Retinal pigment epithelial cell (primary cell): ENCODE measurements at regions not wholly inside any gene's neighbourhood (a gene's known extent, or its start where the extent isn't known, plus 50 kb on each side); places are given as distances from the start of the nearest gene placed in this dataset.

ENCODE experiments used
- DNase-seq: peaks from one replicate; pipeline ENCODE4 v3.0.0-alpha.2; 2010; ENCODE audit warnings: low read depth
- H3K4me3 ChIP-seq: 2 replicates; pipeline ENCODE4 v1.5.1; 2011; ENCODE audit warnings: mild to moderate bottlenecking, low read length, control low read depth, moderate library complexity
- TF ChIP-seq, protein P1 (sequence below): conservative IDR thresholded peaks from 2 replicates; pipeline ENCODE4 v1.5.1; 2011; ENCODE audit warnings: low read depth, low read length, control low read depth, inconsistent platforms

DNA sequence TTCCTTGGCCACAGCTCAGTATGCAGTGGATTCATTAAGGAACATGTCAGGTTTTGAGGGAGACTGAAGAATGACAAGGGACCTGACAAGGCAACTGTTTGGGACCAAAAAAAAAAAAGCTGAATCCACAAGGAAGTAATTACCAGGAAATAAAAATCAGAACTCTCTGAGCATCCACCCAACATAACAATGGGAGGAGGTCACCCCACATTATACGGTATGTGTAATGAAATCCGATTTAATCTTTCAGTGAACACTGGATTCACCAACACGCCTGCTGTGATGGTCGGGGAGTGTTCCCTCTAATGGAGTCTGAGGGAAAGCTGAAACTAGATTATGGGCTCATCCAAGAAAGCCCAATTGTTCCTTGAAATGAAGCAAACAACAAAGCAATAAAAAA lies 329.3 kb downstream of the ETAA1 start:
- H3K4me3 ChIP-seq, result no peak overlapping the region
- DNase-seq, result no peak
- TF ChIP-seq, protein P1, sequence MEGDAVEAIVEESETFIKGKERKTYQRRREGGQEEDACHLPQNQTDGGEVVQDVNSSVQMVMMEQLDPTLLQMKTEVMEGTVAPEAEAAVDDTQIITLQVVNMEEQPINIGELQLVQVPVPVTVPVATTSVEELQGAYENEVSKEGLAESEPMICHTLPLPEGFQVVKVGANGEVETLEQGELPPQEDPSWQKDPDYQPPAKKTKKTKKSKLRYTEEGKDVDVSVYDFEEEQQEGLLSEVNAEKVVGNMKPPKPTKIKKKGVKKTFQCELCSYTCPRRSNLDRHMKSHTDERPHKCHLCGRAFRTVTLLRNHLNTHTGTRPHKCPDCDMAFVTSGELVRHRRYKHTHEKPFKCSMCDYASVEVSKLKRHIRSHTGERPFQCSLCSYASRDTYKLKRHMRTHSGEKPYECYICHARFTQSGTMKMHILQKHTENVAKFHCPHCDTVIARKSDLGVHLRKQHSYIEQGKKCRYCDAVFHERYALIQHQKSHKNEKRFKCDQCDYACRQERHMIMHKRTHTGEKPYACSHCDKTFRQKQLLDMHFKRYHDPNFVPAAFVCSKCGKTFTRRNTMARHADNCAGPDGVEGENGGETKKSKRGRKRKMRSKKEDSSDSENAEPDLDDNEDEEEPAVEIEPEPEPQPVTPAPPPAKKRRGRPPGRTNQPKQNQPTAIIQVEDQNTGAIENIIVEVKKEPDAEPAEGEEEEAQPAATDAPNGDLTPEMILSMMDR, result no peak

DNA sequence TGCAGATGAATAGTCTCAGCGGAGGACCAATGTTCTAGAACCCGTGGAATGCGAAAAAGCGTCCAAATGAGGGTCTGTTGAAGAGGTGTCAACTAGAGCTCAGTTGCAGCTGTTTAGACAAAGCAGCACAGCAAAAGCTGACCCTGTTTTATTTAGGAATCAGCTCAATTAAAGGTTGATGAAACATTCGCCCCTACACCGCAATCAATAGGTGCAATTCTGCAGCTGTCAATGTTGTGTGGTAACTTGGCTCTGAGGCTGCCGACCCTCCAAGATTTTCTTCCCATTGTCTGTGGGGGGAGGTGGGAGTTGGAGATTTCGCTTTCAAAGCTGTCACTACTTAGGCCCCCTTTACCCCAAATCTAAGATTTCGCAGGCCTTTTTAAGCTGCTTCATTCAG lies 330.0 kb downstream of the ETAA1 start:
- no peak overlapping the region for H3K4me3 ChIP-seq
- TF ChIP-seq, protein P1, result no peak
- DNase-seq, result no peak

- TF ChIP-seq, protein P1, result no peak
- DNase-seq, result no peak
- H3K4me3 ChIP-seq, result no peak overlapping the region
Measured at GRCh38 chr2:67727623-67728022, 330.5 kb downstream of the ETAA1 start.

DNA sequence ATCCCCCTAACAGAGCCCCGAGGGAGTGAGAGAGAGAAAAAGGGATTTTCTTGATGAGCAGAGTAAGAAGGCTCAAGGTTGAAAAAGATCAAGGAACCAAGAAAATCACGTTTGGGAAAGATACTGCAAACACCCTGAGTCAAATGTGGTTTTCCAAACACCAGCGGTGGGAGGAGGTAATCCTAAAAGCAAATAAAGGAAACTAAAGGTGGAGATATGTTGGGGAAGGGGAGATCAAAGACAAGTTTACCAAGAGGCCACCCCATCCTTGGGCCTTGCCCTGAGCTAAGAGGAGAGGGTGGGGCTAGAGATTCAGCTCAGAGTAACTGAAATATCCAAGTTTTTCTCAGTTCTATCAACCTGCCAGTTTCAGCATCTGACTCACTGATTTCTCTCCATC lies 332.3 kb downstream of the ETAA1 start:
- H3K4me3 ChIP-seq, result no peak overlapping the region
- TF ChIP-seq, protein P1, result no peak
- no peak for DNase-seq

GRCh38 chr2:67733517-67733916 lies 329.3 kb downstream of the C1D start:
- no peak overlapping the region for H3K4me3 ChIP-seq
- TF ChIP-seq, protein P1, result peak; percentile 74
- DNase-seq, result no peak

DNA sequence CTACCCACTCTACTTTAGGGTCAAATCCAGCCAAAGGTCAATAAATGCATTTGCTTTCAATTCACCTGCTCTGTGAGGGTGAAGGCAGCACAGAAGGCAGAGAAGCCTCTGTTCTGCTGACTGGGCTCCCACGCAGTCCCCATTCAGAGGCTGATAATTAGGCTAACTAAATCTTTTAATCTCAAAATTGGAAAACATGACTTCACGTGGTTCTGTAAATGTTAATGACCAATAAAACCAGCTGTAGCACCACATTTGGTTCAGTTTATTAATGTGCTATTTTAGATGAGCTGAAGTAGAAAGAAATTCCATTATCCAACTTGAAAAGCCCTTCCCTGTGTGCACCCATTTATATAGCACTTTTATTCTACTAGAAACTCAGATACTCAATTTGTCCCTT lies 310.6 kb downstream of the C1D start:
- TF ChIP-seq, protein P1, result no peak
- no peak overlapping the region for H3K4me3 ChIP-seq
- DNase-seq, result peak; percentile 22

GRCh38 chr2:67752969-67753368 lies 309.8 kb downstream of the C1D start:
- DNase-seq, result peak; percentile 86
- TF ChIP-seq, protein P1, result no peak

More at GRCh38 chr2:67752969-67753368, 309.8 kb downstream of the C1D start:
- H3K4me3 ChIP-seq, result no peak overlapping the region
